GM19463 (cell line): ENCODE measurements at regions not wholly inside any gene's neighbourhood (a gene's known extent, or its start where the extent isn't known, plus 50 kb on each side); places are given as distances from the start of the nearest gene placed in this dataset.
"Not testable (repeated sequence)": the region's sequence is repeated elsewhere in the genome, so short reads cannot be mapped to it uniquely, and the experiment has no call there.

ENCODE experiments used
- ATAC-seq: cut with Tn5 transposase; IDR thresholded peaks from one replicate; pipeline ENCODE4 v1.9.1; 2021; ENCODE audit warnings: mild to moderate bottlenecking, moderate library complexity; ENCODE audit not compliant: unreplicated experiment

GRCh38 chr9:67142392-67143107 is 150.2 kb upstream of the SPATA31A3 start:
- ATAC-seq: not testable (repeated sequence)

GRCh38 chr9:67136376-67136775 is 144.0 kb upstream of the SPATA31A3 start:
- ATAC-seq: not testable (repeated sequence)

DNA sequence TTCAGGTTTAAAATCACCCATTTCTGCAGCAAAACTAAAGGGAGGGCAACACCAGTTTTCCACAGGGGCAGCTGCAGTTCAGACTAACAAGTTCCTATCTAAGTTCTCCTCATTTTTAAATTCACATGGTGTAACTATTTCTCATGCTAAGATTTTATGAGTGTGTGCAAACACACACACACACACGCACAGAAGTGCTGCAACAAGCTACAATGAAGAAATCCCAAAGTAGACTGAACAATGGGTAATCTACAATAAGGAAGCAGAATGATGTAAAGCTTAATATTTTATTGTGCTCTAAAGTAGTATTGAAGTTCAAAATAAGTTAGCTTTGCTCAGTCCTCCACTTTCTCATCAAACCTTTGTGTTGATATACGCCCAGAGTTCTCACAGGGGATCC is 140.8 kb upstream of the SPATA31A3 start:
- not testable (repeated sequence) for ATAC-seq

DNA sequence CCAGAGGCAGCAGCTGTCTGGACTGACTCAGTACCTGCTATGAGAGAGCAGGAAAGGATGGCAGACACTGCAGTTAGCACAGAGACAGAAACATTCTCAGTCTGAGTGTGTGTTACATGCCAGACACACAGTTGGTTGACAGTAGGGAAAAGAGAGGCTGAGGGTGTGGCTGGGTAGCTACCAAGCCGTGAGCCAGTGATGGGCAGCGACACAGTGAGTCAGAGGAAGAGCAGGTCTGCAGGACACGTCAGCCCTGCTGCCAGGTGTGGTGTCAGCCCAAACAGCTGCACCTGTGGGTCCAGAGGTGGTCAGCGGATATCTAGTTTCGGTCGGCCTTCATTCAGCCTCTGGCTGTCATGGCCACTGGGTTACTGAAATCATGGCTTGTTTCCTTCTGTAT is 124.4 kb upstream of the SPATA31A3 start:
- ATAC-seq: not testable (repeated sequence)

GRCh38 chr9:67112148-67112547 is 119.8 kb upstream of the SPATA31A3 start:
- ATAC-seq: not testable (repeated sequence)

- ATAC-seq: not testable (repeated sequence)
Observed at GRCh38 chr9:67111733-67112132, 119.4 kb upstream of the SPATA31A3 start.

- ATAC-seq: not testable (repeated sequence)
Observed at GRCh38 chr9:67109859-67110258, 117.5 kb upstream of the SPATA31A3 start.

DNA sequence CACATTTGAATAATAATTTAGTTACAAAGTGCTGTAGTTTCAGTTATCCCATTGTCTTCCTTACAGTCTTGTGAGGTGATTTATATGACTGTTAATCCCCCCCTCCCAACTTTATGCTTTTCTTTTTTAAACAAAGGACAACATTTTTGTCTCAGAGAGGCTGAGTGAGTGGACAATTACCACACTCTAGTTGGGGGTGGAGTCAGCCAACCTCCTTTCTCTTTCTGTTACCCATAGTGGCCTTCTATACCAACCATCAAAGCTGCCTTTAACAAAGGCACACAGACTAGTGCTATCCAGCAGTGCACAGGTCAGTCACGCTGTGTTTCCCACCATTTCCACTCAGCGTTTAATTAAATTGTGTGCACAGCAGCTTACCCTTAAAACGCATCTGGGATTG is 114.3 kb upstream of the SPATA31A3 start:
- not testable (repeated sequence) for ATAC-seq

- ATAC-seq: not testable (repeated sequence)
Observed at GRCh38 chr9:67102506-67103276, 110.3 kb upstream of the SPATA31A3 start.

GRCh38 chr9:67091104-67091503 is 98.8 kb upstream of the SPATA31A3 start:
- ATAC-seq: not testable (repeated sequence)

GRCh38 chr9:67086862-67087261 is 94.5 kb upstream of the SPATA31A3 start:
- ATAC-seq: not testable (repeated sequence)

DNA sequence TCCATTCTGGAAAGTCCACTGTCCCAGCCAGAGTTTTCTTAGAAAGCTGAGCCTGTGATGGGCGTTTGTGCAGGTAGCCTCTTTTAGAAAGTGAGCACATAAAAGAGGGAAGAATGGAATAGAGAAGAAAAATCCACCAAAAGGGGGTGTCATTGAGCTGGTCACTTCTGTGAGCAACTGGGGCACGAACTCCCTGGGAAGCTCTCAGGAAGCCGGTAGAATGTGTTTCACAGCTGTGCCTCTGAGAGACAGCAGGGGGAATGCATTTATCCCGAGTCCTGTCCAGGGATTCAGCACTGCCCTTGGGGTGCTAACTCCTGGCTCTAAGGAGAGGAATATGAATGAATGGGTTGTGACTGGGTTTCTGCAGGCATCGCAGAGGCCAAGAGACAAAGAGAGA is 73.8 kb upstream of the SPATA31A3 start:
- ATAC-seq: not testable (repeated sequence)

DNA sequence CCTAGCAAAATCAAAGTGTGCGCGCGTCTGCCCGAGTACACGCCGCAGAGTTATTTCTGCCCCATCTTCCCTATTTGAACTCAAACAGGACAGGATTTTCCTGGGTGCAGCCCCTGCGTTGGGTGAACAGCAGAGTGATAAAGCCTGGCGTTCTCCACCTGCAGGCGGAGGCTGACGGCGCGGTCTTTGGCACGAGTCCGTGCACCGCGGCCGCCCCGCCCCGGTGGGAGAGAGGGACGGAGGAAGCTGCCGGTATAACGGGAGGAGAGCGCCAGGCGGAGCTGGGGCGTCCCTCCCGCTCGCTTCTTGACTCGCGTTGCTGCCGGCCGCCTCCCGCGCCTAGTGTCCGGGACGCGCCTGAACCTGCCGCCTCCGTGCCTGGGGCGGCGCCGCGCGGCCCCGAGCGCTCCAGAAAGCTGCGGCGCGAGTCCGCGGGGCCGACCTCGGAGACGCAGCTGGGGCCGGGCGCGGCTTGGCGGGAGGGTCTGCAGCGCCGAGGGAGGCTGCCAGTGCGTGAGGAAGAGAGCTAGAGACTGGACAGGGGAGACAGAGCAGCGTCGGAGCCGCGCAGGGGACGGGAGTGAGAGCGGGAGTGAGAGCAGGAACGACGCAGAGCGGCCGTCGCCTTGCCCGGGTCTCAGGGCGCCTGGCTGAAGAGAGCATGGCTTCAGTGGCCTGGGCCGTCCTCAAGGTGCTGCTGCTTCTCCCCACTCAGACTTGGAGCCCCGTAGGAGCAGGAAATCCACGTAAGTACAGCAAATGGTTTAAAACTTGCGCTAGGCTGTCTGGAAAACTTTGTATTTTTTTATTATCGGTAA is 66.8 kb upstream of the SPATA31A3 start:
- not testable (repeated sequence) for ATAC-seq
